ENCODE measurements at regions not wholly inside any gene's neighbourhood (a gene's known extent, or its start where the extent isn't known, plus 50 kb on each side); places are given as distances from the start of the nearest gene placed in this dataset.

- TF ChIP-seq CTCF (IDR thresholded peaks at IDR 0.05; ENCODE audit: insufficient read depth, low read depth, low read length), result no peak
- no peak for TF ChIP-seq EZH2 (IDR thresholded peaks at IDR 0.05; ENCODE audit: insufficient read depth, low read length)
These were observed 91.2 kb upstream of the CIBAR2 start for GRCh38 chr16:85203462-85203813.
